Hepatocyte (in vitro differentiated cells): ENCODE measurements at regions not wholly inside any gene's neighbourhood (a gene's known extent, or its start where the extent isn't known, plus 50 kb on each side); places are given as distances from the start of the nearest gene placed in this dataset.

Experiments
- EZH2 ChIP-seq: fragments of 200-600 bp; sonication (generic); IDR thresholded peaks from 2 replicates; pipeline ENCODE4 v1.6.1; 2016; ENCODE audit warnings: antibody characterized with exemption, mild to moderate bottlenecking, borderline replicate concordance
- TF ChIP-seq, protein P1 (sequence below): fragments of 200-600 bp; sonication (generic); IDR thresholded peaks from 2 replicates; pipeline ENCODE4 v1.5.1; 2016; ENCODE audit warnings: antibody characterized with exemption, mild to moderate bottlenecking; ENCODE audit not compliant: poor library complexity

DNA sequence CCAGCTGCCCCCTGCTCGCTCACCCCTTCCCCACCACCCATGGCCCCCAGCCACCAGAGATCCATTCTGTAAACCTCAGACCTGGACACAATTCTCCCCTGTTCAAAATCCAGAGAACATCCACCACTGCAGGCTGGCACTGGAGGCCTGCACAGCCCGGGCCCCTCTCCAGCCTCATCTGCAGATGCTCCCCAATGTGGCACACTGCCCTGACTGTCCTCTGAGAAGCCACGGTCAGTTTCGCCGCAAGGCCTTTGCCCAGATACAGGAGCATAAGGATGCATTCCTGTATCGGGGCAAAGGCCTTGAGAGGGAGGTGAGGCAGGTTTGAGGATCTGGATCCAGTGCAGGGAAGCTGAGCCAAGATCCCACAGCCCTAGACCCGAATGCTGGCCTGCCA lies 175.4 kb upstream of the LINGO1 start:
- TF ChIP-seq, protein P1, sequence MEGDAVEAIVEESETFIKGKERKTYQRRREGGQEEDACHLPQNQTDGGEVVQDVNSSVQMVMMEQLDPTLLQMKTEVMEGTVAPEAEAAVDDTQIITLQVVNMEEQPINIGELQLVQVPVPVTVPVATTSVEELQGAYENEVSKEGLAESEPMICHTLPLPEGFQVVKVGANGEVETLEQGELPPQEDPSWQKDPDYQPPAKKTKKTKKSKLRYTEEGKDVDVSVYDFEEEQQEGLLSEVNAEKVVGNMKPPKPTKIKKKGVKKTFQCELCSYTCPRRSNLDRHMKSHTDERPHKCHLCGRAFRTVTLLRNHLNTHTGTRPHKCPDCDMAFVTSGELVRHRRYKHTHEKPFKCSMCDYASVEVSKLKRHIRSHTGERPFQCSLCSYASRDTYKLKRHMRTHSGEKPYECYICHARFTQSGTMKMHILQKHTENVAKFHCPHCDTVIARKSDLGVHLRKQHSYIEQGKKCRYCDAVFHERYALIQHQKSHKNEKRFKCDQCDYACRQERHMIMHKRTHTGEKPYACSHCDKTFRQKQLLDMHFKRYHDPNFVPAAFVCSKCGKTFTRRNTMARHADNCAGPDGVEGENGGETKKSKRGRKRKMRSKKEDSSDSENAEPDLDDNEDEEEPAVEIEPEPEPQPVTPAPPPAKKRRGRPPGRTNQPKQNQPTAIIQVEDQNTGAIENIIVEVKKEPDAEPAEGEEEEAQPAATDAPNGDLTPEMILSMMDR: no peak
- TF ChIP-seq EZH2: no peak
